ENCODE measurements at regions not wholly inside any gene's neighbourhood (a gene's known extent, or its start where the extent isn't known, plus 50 kb on each side); places are given as distances from the start of the nearest gene placed in this dataset.

DNA sequence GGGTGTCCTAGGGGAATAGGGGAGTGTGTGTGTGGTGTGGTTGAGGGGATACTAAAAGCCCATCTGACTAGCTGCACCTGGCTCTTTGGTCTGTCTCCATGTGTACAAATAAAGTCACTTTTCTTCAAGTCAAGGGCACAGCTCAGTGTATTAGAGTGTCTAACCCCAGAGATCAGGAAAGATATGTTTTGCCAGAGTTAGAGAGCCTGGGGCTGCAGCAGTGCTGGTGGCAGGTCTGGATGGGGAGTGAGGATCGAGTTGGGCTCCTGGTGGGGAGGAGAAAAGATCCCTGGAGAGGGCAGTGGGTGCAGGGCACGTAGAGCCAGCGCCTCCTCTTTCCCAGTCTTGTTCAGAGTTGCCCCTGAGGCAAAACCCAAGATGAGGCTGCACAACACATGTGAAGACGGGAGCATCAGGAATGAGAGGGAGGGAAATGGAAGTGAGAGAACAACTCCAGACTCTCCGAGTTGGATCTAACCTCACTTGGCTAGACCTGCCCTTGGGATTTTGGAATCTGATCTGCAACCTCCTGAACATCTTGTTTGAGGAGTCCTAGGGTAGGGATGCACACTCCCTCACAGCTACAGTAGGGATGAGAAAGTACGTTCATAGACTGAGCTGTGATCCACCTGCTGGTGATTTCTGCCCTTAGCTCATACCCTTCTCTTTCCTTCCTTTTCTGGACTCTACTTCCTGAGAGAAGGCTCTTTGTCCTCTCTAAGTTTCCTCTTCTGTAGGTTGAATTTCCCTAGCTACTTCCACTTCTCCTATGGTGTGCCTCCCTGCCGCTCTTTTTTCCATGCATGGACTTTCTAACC, 309.9 kb downstream of the ZSWIM6 start:
- DNase-seq (ENCODE audit: extremely low spot score in 2 of 2): peak in 1 of 2 donors; percentile 58
- no peaks in the 10 kb centered on the region for H3K36me3 ChIP-seq
- intact Hi-C loops (cut with DNase I): no loop called here

DNA sequence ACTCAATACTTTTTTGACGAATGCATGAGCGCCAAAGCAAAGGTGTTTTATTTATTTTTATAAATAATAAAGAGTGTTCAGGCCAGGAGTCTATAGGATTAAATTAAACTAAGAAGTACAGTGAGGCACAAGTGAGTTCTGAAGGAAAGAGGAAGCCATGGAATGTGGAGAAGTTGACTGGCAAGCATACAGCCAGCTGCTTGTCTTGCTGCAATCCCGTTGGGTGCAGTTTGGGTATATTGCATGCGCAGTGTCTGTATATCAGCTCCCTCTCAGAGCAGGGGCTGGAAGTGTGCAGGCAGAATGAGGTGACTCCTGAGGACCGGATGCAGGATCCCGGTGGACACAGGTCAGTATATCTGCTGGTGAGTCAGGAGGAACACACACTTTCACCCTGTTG, 315.6 kb downstream of the ZSWIM6 start:
- intact Hi-C loops (cut with DNase I): no loop called here
- Histone ChIP-seq H3K36me3 (no peaks in the 10 kb centered on the region), H3K4me1 (no peaks in the 10 kb centered on the region), H3K9me3 (no peaks in the 10 kb centered on the region), H3K4me3 (no peak overlapping the region), H3K27me3 (no peaks in the 10 kb centered on the region), H3K27ac (no peak overlapping the region)
- TF ChIP-seq CTCF (IDR thresholded peaks at IDR 0.05): no peak
- no peak for TF ChIP-seq POLR2A (IDR thresholded peaks at IDR 0.05)
- TF ChIP-seq POLR2AphosphoS5 (IDR thresholded peaks at IDR 0.05; ENCODE audit: insufficient read depth in 1 of 2, low read depth in 1 of 2): no peak
- no peak for DNase-seq (ENCODE audit: extremely low spot score in 2 of 2)

More for the DNA sequence above, 309.9 kb downstream of the ZSWIM6 start:
- no peak for TF ChIP-seq POLR2A (IDR thresholded peaks at IDR 0.05)
- TF ChIP-seq POLR2AphosphoS5 (IDR thresholded peaks at IDR 0.05; ENCODE audit: insufficient read depth in 1 of 2, low read depth in 1 of 2): no peak
- TF ChIP-seq CTCF (IDR thresholded peaks at IDR 0.05): no peak
- Histone ChIP-seq H3K27me3 (no peaks in the 10 kb centered on the region), H3K9me3 (no peaks in the 10 kb centered on the region), H3K4me1 (no peaks in the 10 kb centered on the region), H3K4me3 (no peak overlapping the region), H3K27ac (no peak overlapping the region)

- H3K36me3 ChIP-seq: no peaks in the 10 kb centered on the region
- H3K27ac ChIP-seq: no peak overlapping the region
- no peaks in the 10 kb centered on the region for H3K27me3 ChIP-seq
- DNase-seq (ENCODE audit: extremely low spot score in 2 of 2): peak in 1 of 2 donors; percentile 25
- no peaks in the 10 kb centered on the region for H3K4me1 ChIP-seq
- H3K4me3 ChIP-seq: no peak overlapping the region
- H3K9me3 ChIP-seq: no peaks in the 10 kb centered on the region
- no peak for TF ChIP-seq CTCF (IDR thresholded peaks at IDR 0.05)
- no peak for TF ChIP-seq POLR2A (IDR thresholded peaks at IDR 0.05)
- TF ChIP-seq POLR2AphosphoS5 (IDR thresholded peaks at IDR 0.05; ENCODE audit: insufficient read depth in 1 of 2, low read depth in 1 of 2): no peak
- intact Hi-C loops (cut with DNase I): no loop called here
Observed at GRCh38 chr5:61649231-61649630, 317.2 kb downstream of the ZSWIM6 start.

- intact Hi-C loops (cut with DNase I): no loop called here
- H3K27me3 ChIP-seq: no peaks in the 10 kb centered on the region
Observed at GRCh38 chr5:61649971-61650370, 317.9 kb downstream of the ZSWIM6 start.

More at GRCh38 chr5:61649971-61650370, 317.9 kb downstream of the ZSWIM6 start:
- no peak for DNase-seq (ENCODE audit: extremely low spot score in 2 of 2)
- H3K4me1 ChIP-seq: no peaks in the 10 kb centered on the region
- no peaks in the 10 kb centered on the region for H3K36me3 ChIP-seq
- no peaks in the 10 kb centered on the region for H3K9me3 ChIP-seq
- no peak for TF ChIP-seq POLR2AphosphoS5 (IDR thresholded peaks at IDR 0.05; ENCODE audit: insufficient read depth in 1 of 2, low read depth in 1 of 2)
- no peak for TF ChIP-seq CTCF (IDR thresholded peaks at IDR 0.05)
- no peak for TF ChIP-seq POLR2A (IDR thresholded peaks at IDR 0.05)
- no peak overlapping the region for H3K27ac ChIP-seq
- no peak overlapping the region for H3K4me3 ChIP-seq

Measured in vagina (tissue), 2 donors.